A549 (cell line): ENCODE measurements at regions not wholly inside any gene's neighbourhood (a gene's known extent, or its start where the extent isn't known, plus 50 kb on each side); places are given as distances from the start of the nearest gene placed in this dataset.

Experiments used
- ATAC-seq, 2 experiments: fragments of 200-7000 bp in 1 of 2; fragments of >200 bp in 1 of 2; cut with Nextera tagmentation in 1 of 2; cut with Tn5 transposase in 1 of 2; 3 replicates each; pipeline versions ENCODE4 v1.8.0 to v1.9.1; 2018 to 2020; ENCODE audit warnings: mild to moderate bottlenecking in 1 of 2, moderate library complexity in 1 of 2
- CTCF ChIA-PET: fragments of 300-600 bp; sonication (Branson Sonifier 250); formaldehyde crosslinking; extraction: SDS; loops from one replicate; lab custom pipeline; 2021; ENCODE audit warnings: antibody characterized with exemption, inconsistent platforms; lab: Yijun Ruan, JAX
- POLR2A ChIA-PET: fragments of 350-600 bp; formaldehyde crosslinking; extraction: SDS; loops from one replicate; lab custom pipeline; 2021; ENCODE audit warnings: antibody characterized with exemption, inconsistent platforms; lab: Yijun Ruan, JAX
- DNase-seq, 2 experiments: peaks; one replicate each; pipeline versions ENCODE4 v3.0.0 to v3.0.0-alpha.2; 2011 to 2016; ENCODE audit warnings: low read depth in 1 of 2, low spot score in 1 of 2
- FAIRE-seq: peaks from 2 replicates; lab custom pipeline; 2011; peaks lifted over from hg19 to GRCh38; lab: Jason Lieb, UNC
- H3K27ac ChIP-seq, 2 experiments: fragments of >200 bp; sonication (Bioruptor Twin); formaldehyde crosslinking; 3 replicates each; pipeline ENCODE4 v1.5.1; 2016 to 2017
- H3K4me1 ChIP-seq: fragments of >200 bp; sonication (Bioruptor Twin); formaldehyde crosslinking; 3 replicates; pipeline ENCODE4 v1.6.1; 2016
- H3K4me2 ChIP-seq: fragments of >200 bp; sonication (Bioruptor Twin); formaldehyde crosslinking; 3 replicates; pipeline ENCODE4 v1.6.1; 2016
- H3K4me3 ChIP-seq: fragments of >200 bp; sonication (Bioruptor Twin); formaldehyde crosslinking; 3 replicates; pipeline ENCODE4 v1.5.1; 2016
- H3K9me3 ChIP-seq: fragments of >200 bp; sonication (Bioruptor Twin); formaldehyde crosslinking; 3 replicates; pipeline ENCODE4 v1.6.1; 2016
- BCL3 ChIP-seq: fragments of >200 bp; sonication (Bioruptor Twin); formaldehyde crosslinking; IDR thresholded peaks from 3 replicates; pipeline ENCODE4 v1.6.1; 2016
- BHLHE40 ChIP-seq: IDR thresholded peaks from 2 replicates; pipeline ENCODE4 v1.6.1; 2012; ENCODE audit warnings: low read depth, low read length, inconsistent platforms
- CBX8 ChIP-seq: fragments of 200-600 bp; sonication (generic); IDR thresholded peaks from 2 replicates; pipeline ENCODE4 v1.6.1; 2016
- EHF ChIP-seq: fragments of 250-450 bp; sonication (Bioruptor Pico); IDR thresholded peaks from 2 replicates; pipeline ENCODE4 v1.5.0; 2020; ENCODE audit warnings: mild to moderate bottlenecking
- ELK1 ChIP-seq: fragments of 150-350 bp; IDR thresholded peaks from 2 replicates; pipeline ENCODE4 v1.6.1; 2014; ENCODE audit warnings: low read depth, mild to moderate bottlenecking, low read length
- ESRRA ChIP-seq: fragments of 150-350 bp; IDR thresholded peaks from 2 replicates; pipeline ENCODE4 v1.6.1; 2014; ENCODE audit warnings: mild to moderate bottlenecking, low read length, borderline replicate concordance
- FOXS1 ChIP-seq: fragments of 250-450 bp; sonication (Bioruptor Pico); IDR thresholded peaks from 2 replicates; pipeline ENCODE4 v1.5.0; 2020; ENCODE audit warnings: mild to moderate bottlenecking, moderate library complexity
- GATA3 ChIP-seq: IDR thresholded peaks from 2 replicates; pipeline ENCODE4 v1.6.1; 2012; ENCODE audit warnings: borderline replicate concordance
- KDM1A ChIP-seq: fragments of 200-600 bp; sonication (generic); IDR thresholded peaks from 2 replicates; pipeline ENCODE4 v1.6.1; 2016; ENCODE audit warnings: low read depth, mild to moderate bottlenecking
- KDM5A ChIP-seq: fragments of 200-600 bp; sonication (generic); IDR thresholded peaks from 2 replicates; pipeline ENCODE4 v1.6.1; 2016; ENCODE audit warnings: antibody characterized with exemption, mild to moderate bottlenecking
- NPAS2 ChIP-seq: fragments of 250-450 bp; sonication (Bioruptor Pico); IDR thresholded peaks from 2 replicates; pipeline ENCODE4 v1.8.0; 2022; ENCODE audit warnings: mild to moderate bottlenecking, moderate library complexity, borderline replicate concordance
- NR3C1 ChIP-seq: fragments of >200 bp; sonication (Bioruptor Twin); formaldehyde crosslinking; IDR thresholded peaks from 3 replicates; pipeline ENCODE4 v1.6.1; 2017
- RAD21 ChIP-seq, 2 experiments: fragments of >200 bp in 1 of 2; sonication (Bioruptor Twin) in 1 of 2; formaldehyde crosslinking in 1 of 2; IDR thresholded peaks in 1 of 2; conservative IDR thresholded peaks in 1 of 2; 2 replicates in 1 of 2; 3 replicates in 1 of 2; pipeline ENCODE4 v1.6.1; 2012 to 2018; ENCODE audit warnings: inconsistent platforms in 1 of 2
- RCOR1 ChIP-seq: fragments of 150-350 bp; IDR thresholded peaks from 2 replicates; pipeline ENCODE4 v1.6.1; 2014; ENCODE audit warnings: antibody characterized with exemption, low read length, low read depth
- RFX5 ChIP-seq: fragments of 450-650 bp; IDR thresholded peaks from 2 replicates; pipeline ENCODE4 v1.7.1; 2014; ENCODE audit warnings: antibody characterized with exemption, mild to moderate bottlenecking, moderate library complexity
- ZFP36 ChIP-seq: fragments of 450-650 bp; IDR thresholded peaks from 2 replicates; pipeline ENCODE4 v1.6.1; 2014; ENCODE audit warnings: borderline replicate concordance; ENCODE audit not compliant: partially characterized antibody
- WGBS: methylation state at CpG from one replicate; pipeline ENCODE4 v1.1.6; 2017; ENCODE audit errors: missing lambda C conversion rate; 5-methylcytosine and 5-hydroxymethylcytosine counted together
- TF ChIP-seq, protein P1 (sequence below): IDR thresholded peaks from 2 replicates; pipeline ENCODE4 v1.6.1; 2012; ENCODE audit warnings: low read depth, borderline replicate concordance
- TF ChIP-seq, protein P2 (sequence below): fragments of 200-600 bp; sonication (generic); IDR thresholded peaks from 2 replicates; pipeline ENCODE4 v1.6.1; 2016; ENCODE audit warnings: antibody characterized with exemption, mild to moderate bottlenecking, moderate library complexity
- TF ChIP-seq, protein P3 (sequence below): fragments of 450-650 bp; IDR thresholded peaks from 2 replicates; pipeline ENCODE4 v1.6.1; 2014; ENCODE audit warnings: antibody characterized with exemption

- H3K4me3 ChIP-seq: no peak overlapping the region
- DNase-seq: no peak
- 80% methylated on average over 2 of the region's 2 CpGs for WGBS
- ATAC-seq: no peak
- no peak for TF ChIP-seq GATA3
- TF ChIP-seq, all 56 proteins: peak for 0
- CTCF ChIA-PET: no interaction called here
- no peaks in the 10 kb centered on the region for H3K9me3 ChIP-seq
- POLR2A ChIA-PET: no interaction called here
- no peak overlapping the region for H3K27ac ChIP-seq
- no peaks in the 10 kb centered on the region for H3K4me1 ChIP-seq
- H3K4me2 ChIP-seq: no peak overlapping the region
- FAIRE-seq: no peak
Measured at GRCh38 chr5:56550227-56550626, 265.1 kb upstream of the MAP3K1 start.

GRCh38 chr5:56549096-56549886 lies 266.1 kb upstream of the MAP3K1 start:
- POLR2A ChIA-PET: no interaction called here
- 85% methylated on average over 3 of the region's 3 CpGs for WGBS

DNA sequence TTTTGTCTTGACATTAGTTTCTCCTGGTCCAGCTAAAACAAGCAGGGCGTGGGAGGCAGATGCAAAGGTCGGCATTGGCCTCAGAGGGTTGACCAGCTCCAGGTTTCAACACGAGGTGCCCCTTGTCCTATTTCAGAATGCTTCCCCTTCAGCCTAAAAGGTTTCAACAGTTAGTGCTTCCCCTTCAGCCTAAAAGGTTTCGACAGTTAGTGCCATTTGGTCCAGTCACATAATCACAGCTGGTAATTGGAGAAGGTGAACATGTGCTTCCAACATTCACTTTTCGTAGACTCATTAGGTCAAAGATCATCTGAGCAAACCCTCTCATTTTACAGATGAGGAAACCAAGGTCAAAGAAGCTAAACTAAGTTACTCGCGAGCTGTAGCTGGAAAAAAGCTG lies 270.3 kb upstream of the MAP3K1 start:
- no peak for FAIRE-seq
- ChIA-PET POLR2A (no interaction called here), CTCF (interaction anchor here (0.9 to 1.0 kb wide), 2 partner anchors 11 to 276 kb away, joined by 3 to 5 read pairs; no protein-coding TSS in a partner anchor)
- H3K9me3 ChIP-seq: no peaks in the 10 kb centered on the region
- H3K4me2 ChIP-seq: no peak overlapping the region
- no peak for DNase-seq
- no peak overlapping the region for H3K27ac ChIP-seq
- no peak for ATAC-seq
- no peak overlapping the region for H3K4me3 ChIP-seq
- WGBS: 66% methylated on average over 7 of the region's 7 CpGs
- peaks cover 15% of the 10 kb centered on the region for H3K4me1 ChIP-seq
- TF ChIP-seq CBX8 (no peak), KDM5A (no peak), RAD21 (conservative IDR thresholded peaks at IDR 0.05 in 1 of 2, IDR thresholded peaks at IDR 0.05 in 1 of 2) (no peak), EHF (CRISPR knock-in tag) (no peak), BHLHE40 (no peak), BCL3 (no peak), ZFP36 (no peak), RCOR1 (no peak), NPAS2 (CRISPR knock-in tag) (no peak), FOXS1 (CRISPR knock-in tag) (no peak), KDM1A (no peak), RFX5 (no peak)
- TF ChIP-seq, protein P1, sequence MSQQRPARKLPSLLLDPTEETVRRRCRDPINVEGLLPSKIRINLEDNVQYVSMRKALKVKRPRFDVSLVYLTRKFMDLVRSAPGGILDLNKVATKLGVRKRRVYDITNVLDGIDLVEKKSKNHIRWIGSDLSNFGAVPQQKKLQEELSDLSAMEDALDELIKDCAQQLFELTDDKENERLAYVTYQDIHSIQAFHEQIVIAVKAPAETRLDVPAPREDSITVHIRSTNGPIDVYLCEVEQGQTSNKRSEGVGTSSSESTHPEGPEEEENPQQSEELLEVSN: no peak

More at GRCh38 chr5:56549096-56549886, 266.1 kb upstream of the MAP3K1 start:
- H3K27ac ChIP-seq: no peak overlapping the region
- CTCF ChIA-PET: no interaction called here
- H3K9me3 ChIP-seq: no peaks in the 10 kb centered on the region
- DNase-seq (no peak), ATAC-seq (no peak), FAIRE-seq (no peak)
- H3K4me3 ChIP-seq: no peak overlapping the region
- no peak overlapping the region for H3K4me2 ChIP-seq
- TF ChIP-seq ESRRA: no peak
- TF ChIP-seq BCL3: no peak
- TF ChIP-seq NR3C1: no peak
- no peak for TF ChIP-seq ELK1
- TF ChIP-seq, protein P2, sequence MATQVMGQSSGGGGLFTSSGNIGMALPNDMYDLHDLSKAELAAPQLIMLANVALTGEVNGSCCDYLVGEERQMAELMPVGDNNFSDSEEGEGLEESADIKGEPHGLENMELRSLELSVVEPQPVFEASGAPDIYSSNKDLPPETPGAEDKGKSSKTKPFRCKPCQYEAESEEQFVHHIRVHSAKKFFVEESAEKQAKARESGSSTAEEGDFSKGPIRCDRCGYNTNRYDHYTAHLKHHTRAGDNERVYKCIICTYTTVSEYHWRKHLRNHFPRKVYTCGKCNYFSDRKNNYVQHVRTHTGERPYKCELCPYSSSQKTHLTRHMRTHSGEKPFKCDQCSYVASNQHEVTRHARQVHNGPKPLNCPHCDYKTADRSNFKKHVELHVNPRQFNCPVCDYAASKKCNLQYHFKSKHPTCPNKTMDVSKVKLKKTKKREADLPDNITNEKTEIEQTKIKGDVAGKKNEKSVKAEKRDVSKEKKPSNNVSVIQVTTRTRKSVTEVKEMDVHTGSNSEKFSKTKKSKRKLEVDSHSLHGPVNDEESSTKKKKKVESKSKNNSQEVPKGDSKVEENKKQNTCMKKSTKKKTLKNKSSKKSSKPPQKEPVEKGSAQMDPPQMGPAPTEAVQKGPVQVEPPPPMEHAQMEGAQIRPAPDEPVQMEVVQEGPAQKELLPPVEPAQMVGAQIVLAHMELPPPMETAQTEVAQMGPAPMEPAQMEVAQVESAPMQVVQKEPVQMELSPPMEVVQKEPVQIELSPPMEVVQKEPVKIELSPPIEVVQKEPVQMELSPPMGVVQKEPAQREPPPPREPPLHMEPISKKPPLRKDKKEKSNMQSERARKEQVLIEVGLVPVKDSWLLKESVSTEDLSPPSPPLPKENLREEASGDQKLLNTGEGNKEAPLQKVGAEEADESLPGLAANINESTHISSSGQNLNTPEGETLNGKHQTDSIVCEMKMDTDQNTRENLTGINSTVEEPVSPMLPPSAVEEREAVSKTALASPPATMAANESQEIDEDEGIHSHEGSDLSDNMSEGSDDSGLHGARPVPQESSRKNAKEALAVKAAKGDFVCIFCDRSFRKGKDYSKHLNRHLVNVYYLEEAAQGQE: no peak
- TF ChIP-seq KDM5A: no peak
- TF ChIP-seq, protein P3, sequence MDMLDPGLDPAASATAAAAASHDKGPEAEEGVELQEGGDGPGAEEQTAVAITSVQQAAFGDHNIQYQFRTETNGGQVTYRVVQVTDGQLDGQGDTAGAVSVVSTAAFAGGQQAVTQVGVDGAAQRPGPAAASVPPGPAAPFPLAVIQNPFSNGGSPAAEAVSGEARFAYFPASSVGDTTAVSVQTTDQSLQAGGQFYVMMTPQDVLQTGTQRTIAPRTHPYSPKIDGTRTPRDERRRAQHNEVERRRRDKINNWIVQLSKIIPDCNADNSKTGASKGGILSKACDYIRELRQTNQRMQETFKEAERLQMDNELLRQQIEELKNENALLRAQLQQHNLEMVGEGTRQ: no peak
- peaks cover 1% of the 10 kb centered on the region; the same call in 1 of the 3 replicates for H3K4me1 ChIP-seq
